ENCODE measurements at regions not wholly inside any gene's neighbourhood (a gene's known extent, or its start where the extent isn't known, plus 50 kb on each side); places are given as distances from the start of the nearest gene placed in this dataset.

- no peak for TF ChIP-seq CTCF (IDR thresholded peaks at IDR 0.05)
- TF ChIP-seq POLR2A (IDR thresholded peaks at IDR 0.05): no peak
Measured at GRCh38 chr1:10898921-10899320, 102.5 kb upstream of the CASZ1 start.

Measured in body of pancreas (tissue), 4 donors.